Embryonic facial prominence (tissue), 1 donor: ENCODE measurements at regions not wholly inside any gene's neighbourhood (a gene's known extent, or its start where the extent isn't known, plus 50 kb on each side); places are given as distances from the start of the nearest gene placed in this dataset.
"Not testable (repeated sequence)": the region's sequence is repeated elsewhere in the genome, so short reads cannot be mapped to it uniquely, and the experiment has no call there.

Experiments
- DNase-seq: peaks from one replicate; pipeline ENCODE4 v3.0.0-alpha.2; 2016; ENCODE audit errors: extremely low spot score

DNA sequence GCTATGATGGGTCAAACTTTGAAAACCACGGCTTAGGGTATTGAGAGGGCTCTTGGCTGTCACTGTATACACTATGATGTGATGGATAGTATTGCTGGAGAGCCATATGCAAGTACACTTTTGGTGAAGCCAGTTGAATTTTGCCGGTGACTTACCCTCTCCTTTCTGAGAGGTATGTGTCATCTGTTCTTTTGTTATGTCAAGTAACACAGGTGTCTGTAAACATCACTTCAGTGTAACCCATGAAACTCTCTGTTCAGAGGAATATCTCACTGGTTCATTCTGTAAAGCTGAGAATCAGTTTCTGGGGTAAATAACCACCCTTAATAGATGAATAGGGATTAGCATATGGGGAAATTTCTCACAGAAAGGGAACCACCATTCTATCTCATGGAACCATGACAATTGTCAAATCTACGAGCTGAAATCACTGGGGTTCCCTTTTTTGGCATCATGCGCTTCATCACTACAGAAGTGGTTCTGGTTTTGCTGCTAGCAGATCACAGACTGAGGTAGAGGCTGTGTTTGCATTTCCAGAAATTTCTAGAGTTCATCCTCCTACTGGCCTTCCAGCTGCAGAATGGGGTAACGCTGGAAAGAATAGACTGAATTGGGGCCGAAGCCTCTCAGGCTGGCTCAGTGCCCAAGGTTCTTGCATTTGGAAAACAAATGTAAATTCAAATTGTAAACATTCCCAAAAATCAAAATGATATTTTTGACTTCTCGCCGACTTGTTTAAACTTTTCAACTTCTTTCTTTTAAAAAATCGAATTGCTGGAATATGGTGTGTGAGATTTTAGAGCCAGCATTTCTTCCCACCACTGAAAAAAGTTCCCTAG, 83.3 kb upstream of the CREB5 start:
- DNase-seq: no peak

DNA sequence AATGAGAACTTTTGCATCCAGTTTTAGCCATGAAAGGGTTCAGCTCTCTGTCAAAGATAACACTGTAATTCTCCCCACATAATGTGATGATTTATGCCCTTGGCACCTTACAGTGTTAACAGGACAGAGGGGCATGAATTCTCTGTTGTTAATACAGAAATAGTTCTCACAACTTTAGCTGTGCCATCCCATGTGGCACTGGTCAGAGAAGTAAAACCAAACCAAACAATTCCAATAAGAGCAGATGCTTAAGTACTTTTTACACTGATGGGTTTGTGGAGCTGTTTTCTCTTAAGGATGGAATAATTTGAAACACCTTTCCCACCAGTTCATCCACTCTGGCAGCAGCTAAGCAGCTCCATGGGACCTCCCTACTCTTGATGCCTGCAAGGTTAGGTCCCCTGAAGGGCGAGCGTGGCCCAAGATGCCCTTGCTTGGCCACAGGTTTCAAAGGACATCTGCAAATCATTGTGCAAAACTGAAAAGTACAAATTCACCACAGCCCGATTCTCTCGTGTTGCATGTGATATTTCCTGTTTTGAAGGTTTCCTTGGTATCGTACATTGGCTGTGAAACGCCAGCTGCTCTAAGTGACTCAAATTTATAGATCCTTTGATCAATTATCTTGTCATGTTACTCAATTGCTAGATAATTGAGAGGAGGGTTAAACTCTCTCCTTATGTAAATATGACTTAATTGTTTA, 82.5 kb upstream of the CREB5 start:
- no peak for DNase-seq

DNA sequence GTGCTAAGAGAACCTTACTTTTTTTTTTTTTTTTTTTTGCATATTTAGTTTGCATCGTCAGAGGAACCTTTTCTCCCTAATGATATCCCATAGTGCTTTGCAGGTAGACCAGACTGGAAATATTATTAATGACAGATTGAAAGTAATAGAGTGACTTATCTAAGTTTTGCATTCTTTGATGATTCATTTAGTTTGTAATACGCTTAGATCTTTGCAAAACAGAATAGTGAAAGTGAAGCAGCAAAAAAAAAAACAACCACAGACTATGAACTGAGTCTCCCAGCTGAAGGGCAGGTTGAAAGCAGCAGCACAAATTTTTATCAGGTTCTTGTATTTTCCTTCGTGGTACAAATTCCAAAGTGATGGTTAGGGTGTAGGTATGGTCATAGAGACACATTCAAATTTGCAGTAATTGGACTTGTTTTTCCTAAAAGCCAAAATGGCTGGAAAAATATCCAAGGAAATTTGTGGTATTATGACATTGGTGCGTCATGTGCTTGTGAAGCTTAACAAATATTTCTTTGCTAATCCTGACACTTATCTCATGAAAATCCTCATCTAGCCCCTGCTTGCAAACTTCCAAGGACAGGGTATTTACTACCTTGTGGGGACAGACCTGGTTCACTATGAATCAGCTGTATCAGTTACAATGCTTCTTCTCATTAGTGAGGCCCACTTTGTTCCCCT, 81.8 kb upstream of the CREB5 start:
- DNase-seq: no peak

DNA sequence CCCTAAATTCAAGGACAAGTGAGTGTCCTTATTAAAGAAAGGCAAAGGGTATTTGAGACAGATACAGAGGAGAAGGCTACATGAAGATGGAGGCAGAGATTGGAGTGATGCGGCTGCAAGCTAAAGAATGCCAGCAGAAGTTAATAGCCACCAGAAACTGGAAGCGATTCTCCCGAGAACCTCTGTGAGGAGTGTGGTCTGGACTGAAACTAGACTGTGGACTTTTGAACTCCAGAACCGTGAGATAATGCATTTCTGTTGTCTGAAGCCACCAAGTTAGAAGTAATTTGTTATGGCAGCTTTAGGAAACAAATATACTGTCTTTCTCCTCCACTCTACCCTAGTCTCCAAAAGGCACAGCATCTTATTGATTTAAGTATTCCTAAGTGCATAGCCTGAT, 80.3 kb upstream of the CREB5 start:
- no peak for DNase-seq

DNA sequence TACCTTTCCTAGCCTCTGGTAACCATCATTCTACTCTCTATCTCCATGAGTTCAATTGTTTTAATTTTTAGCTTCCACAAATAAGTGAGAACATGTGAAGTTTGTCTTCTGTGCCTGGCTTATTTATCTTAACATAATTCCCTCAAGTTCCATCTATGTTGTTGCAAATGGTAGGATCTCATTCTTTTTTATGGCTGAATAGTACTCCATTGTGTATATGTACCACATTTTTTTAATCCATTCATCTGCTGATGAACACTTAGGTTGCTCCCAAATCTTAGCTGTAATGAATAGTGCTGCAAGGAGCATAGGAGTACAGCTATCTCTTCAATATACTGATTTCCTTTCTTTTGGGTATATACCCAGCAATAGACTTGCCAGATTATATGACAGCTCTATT, 78.8 kb upstream of the CREB5 start:
- not testable (repeated sequence) for DNase-seq

DNA sequence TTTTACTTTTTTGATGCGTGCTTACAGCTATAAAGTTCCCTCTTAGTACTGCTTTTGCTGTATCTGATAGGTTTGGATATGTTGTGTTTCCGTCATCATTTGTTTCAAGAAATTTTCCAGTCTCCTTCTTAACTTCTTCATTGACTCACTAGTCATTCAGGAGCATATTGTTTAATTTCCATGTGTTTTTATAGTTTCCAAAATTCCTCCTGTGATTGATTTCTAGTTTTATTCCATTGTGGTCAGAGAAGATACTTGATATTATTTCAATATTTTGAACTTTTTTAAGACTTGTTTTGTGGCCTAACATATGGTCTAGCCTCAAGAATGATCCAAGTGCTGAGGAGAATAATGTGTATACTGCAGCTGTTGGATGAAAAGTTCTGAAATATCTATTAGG, 75.5 kb upstream of the CREB5 start:
- no peak for DNase-seq

DNA sequence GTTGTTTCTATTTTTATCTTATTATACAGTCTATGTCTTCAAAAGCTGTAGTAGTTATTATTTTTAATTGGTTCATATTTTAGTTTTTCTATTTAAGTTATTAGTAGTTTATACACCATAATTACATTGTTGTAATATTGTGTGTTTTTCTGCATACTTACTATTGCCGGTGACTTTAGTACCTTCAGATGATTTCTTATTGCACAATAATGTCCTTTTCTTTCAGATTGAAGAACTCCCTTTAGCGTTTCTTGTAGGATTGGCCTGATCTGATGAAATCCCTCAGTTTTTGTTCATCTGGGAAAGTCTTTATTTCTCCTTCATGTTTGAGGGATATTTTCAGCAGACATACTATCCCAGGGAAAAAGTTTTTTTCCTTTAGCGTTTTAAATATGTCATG, 74.3 kb upstream of the CREB5 start:
- DNase-seq: no peak

DNA sequence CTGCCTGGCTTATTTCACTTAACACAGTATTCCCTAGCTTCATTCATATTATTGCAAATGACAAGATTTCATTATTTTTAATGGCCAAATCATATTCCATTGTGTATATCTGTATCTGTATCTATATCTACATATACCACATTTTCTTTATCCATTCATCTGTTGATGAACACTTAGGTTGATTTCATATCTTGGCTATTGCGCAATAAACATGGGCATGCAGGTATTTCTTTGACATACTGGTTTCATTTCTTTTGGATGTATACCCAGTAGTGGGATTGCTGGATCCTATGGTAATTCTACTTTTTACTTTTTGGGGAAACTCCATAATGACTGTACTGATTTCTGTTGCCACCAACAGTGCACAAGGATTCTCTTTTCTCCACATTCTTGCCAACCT, 68.9 kb upstream of the CREB5 start:
- DNase-seq: no peak

DNA sequence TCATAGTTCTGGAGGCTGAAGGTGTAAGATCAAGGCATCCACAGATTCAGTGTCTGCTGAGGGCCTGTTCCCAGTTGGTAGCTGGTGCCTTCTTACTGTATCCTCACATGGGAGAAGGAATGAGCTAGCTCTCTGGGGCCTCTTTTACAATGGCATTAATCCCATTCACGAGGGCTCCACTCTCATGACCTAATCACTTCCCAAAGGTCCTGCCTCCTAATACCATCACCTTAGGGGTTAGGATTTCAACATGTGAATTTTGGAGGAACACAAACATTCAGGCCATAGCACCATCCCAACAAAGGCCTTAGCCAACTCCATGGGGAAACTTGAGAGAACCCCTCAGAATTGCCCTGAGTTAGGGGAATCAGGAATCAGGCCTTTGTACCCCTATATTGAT, 66.1 kb upstream of the CREB5 start:
- DNase-seq: no peak

DNA sequence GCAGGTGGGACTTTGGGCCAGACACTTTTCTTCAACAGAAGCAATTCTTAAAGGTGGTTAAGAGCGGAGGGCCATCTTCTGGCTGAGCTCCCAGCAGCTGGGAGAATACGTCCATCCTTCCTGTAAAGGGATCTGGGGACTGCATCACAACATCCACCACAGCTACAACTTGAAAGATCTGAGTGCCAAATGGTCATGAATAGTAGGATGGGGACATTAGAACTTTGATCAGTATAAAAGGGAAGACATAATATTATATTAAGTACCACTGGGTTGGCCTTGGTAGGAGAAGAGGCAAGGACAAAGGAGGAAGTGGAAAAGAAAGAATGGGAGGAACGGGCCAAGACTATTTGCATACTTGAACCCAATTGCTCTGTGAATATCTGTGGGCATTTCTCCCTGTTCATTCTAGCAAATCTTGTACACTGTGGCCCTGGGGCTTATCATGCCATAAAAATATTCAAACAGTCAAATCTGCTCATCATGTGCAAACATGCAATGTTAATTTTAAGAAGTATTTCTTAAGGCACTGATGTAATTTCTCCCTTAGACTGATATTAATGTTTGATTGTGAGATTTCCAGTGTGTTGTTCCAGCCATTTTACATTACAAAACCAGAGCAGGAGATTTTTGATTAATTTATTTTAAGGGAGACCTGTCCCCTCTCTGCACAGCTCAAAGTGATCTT, 65.5 kb upstream of the CREB5 start:
- DNase-seq: no peak

DNA sequence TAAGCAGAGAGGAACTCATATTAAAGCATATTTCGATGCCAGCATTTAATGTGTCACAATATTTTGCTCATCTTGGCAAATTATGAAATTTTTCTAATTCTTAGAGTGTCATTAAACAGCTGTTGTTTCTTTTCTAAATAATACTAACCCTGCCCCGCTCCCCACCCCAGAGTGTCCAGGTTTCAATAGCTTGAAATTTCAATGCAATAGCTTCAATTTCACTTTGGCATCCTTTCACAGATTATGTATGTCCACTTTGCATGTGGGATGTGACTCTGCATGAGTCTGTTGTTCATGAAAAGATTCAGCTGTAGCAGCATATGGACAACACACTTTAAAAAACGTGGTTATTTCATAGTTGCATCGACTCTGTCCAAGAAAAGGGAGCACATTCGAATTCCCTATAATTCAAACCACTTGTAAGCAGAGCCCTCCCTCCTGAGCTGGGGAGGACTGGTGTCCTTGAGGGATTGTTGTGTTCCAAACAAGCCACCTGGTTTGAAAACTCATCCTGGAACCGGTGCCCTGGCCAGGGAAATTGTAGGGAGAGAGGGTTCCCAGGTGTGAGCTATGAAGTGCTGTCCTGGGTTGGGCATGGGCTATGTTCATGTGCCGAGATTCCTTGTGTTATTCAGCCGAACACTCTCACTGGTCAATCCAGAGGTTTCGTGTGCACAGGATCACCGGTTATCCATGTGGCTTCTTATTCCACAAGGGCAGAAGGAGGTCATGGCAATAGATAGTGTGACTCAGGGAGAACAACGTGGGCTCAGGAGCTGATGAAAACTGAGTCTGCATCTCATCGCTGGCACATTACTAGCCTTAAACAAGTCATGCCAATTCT, 64.6 kb upstream of the CREB5 start:
- DNase-seq: no peak

DNA sequence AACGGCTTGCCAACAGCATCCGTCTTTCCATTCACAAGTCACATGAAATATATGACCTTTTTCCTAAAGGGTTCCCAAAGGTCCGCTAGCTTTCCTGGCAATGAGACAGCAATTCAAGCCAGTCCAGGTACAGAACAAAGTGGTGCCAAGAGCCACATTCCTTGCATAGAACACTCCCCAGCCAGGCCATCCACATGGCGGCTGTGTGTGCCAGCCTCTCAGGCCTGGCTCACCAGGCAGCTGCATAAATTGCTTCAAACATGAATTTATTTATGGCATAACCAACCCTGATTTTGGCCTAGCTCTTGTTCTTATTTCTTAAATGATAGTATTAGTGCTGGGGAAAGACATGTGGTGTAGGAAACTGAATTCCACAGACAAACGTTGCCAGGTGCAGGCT, 63.7 kb upstream of the CREB5 start:
- no peak for DNase-seq

DNA sequence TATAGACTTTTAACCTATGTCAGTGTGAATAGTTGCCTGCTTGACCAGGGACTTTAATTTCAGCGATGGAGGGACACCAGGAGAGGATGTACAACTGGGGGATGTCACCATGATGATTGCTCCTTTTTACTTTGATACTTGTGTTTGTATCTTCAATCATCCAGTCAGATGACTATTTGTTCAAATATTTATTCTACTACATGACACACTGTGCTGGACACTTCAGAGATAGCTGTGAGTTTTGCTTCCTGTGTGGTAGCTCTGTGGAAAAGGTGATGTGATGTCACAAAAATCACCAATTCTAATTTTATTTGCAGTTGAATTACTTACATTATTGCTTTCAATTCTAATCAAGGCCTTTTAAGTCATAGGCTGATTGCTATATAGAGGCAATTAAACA, 62.7 kb upstream of the CREB5 start:
- no peak for DNase-seq

DNA sequence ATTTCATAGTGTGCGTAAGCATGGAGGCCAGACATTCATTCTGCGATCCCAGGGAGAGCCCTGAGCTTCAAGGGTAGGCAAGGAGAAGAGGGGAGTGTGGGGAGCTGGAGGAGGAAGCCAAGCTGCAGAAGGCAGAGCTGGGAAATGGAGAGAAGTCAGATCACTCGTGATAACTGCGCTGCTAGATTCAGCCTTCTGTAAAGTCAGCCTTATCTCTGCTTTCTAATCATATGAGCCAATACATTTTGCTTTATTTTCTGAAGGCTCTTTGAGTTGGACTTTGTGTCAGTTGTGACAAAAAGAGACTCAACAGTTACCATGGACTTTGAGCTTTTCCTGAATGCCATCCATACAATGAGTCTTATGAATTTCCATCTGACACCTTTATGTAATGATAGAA, 61.7 kb upstream of the CREB5 start:
- DNase-seq: no peak

DNA sequence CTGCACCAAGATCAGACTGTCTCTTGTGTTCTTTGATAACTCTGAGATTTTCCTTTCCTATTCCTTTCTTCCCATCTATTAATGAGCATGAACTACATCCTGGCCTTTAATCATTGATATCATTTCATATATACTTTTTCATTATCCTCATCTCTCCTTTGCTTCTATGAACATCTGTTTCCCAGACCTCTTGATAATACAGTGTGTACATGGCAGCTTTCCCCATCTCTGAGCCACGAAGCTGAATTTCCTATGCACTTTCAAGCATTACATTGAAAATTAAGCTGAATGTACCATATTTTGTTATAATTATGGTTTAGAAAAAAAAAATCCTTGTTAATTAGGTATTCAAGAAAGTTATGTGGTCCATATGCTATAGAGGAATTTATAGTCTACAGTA, 60.9 kb upstream of the CREB5 start:
- no peak for DNase-seq

DNA sequence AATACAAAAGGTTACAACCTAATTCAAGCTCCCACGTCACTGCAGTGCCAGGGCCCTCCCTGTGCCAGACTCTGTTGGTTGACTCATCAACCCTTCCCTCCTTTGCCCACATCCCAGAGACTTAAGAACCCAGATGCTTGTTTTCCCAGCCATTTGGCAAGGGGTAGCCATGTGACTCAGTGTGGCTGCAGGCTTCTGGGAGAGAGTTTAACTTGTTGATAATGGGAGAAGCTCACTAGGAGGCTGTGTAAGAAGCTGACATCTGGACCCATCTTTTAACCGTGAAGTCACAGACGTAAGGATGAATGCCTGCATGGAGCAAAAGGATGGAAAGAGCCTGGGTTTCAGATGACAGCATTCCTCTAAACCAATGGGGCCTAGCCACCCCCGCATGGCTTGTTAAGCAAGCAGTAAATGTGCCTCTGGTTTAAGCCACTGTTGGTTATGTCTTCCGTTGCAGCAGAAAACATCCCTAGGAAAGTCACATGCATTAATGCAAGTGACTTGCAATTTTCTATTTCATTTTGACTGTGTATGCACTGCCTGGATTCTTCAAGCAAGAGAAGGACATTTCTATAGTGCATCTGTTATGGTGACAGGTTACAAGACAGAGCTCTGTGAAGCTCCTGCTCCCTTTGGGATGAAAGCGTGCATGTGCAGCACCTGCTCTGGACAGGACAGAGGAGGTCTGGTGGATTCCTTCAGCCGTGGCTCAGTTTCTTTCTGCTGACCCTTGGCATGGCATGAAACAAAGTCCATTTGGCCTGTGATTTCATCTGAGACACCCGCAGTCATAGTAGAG, 57.5 kb upstream of the CREB5 start:
- no peak for DNase-seq

DNA sequence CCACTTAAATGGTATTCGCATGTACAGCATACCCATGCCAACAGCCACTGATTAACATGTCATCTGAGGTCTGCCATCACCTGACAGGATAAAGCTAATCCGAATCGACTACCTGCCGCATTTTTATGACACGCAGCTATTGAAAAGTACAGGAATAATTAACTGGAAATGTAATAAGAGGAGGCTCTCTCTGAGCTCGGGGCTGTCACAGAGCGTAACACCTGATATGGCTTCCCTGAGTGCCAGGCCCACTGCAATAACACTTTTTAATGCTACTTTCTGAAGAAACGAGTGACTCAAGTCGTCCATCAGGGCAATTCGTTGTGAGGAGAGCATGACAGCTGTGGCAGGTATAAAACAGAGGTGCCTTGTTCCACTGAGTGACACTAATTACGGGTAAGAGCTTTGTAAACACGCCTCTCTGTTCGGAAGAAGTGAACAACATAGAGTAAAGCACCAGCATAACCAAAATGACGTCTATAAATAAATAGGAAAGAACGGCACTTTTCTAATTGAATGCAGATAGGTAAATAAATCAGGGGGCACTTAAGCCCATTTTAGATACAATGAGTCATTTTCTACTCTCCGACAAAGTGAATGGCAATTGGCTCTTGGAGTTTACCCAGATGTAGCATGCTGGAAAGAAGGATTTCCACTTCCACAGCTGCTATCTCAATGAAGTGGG, 56.5 kb upstream of the CREB5 start:
- no peak for DNase-seq

DNA sequence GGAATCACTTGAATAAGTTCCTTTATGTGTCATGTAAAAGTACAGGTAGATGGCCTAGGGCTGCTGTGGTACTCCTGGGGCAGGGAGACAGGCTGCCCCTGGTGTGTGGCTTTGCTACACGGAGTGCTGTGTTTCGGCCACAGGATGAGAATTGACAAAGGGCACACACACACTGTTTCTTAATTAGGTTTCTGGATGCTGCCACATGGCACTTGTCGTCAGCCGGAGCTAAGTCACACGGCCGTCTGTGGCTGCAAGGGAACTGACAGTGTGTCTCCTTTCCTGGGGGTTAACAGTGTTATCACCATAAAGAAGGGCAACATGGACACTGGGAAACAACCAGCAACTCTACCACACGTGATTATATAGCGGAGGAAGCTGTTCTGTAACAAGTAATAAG, 55.7 kb upstream of the CREB5 start:
- DNase-seq: no peak

DNA sequence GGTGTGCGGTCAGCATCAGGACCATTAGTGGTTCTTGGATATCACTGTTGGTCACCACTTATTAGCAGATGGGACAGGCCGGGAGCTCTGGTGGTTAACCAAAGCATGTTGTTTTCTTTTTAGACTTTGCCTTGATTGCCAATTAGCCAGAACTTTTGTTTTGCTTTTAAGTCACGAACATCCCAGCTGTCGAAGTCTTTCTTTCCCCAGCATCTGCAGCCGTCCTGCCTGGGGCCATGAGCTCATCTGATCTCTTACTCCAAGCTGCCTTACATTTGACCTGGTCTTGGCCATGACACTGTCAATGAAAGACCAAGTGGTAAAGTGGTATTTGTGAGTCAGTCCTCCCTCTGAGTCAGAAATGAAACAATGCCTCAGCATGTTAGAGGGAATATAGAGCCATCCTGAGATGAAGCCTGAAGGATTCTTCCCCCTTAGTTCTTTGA, 53.9 kb upstream of the CREB5 start:
- no peak for DNase-seq

DNA sequence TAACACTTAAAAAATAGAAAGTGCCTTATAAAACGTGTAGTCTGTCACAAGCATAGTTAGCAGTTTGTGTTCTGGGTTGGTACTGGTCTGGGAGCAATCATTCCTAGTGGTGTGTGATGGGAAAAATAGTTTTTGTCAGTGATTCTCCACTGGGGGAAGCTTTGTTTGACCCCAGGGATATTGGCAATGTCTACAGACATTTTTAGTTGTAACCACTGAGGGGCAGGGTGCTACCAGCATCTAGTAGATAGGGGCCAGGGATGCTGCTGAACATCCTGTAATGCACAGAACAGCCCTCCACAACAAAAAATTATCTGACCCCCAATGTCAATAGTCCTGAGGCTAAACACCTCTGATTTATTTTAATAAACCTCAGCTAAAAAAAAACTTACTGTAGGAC, 51.6 kb upstream of the CREB5 start:
- no peak for DNase-seq
